ENCODE measurements at regions not wholly inside any gene's neighbourhood (a gene's known extent, or its start where the extent isn't known, plus 50 kb on each side); places are given as distances from the start of the nearest gene placed in this dataset.
A peak's percentile ranks its signal among the peaks of the same experiment; 100 is the strongest.

- no TSS peak for BruUV-seq (replicated peaks)
- no peak for ATAC-seq
- Histone ChIP-seq H3K4me1 (ENCODE audit: control insufficient read depth, insufficient read depth, low read length) (peaks cover 13% of the 10 kb centered on the region), H3K27me3 (ENCODE audit: control insufficient read depth, insufficient read depth, low read length) (peaks cover 4% of the 10 kb centered on the region; the same call in 1 of the 2 replicates), H3K36me3 (ENCODE audit: control insufficient read depth, insufficient read depth, low read length) (no peaks in the 10 kb centered on the region), H3K4me3 (ENCODE audit: low read depth in 2 of 2, low read length in 2 of 2) (no peak overlapping the region), H3K9me3 (ENCODE audit: control insufficient read depth, insufficient read depth, low read depth, low read length) (no peaks in the 10 kb centered on the region), H3K27ac (ENCODE audit: low read length) (no peak overlapping the region)
- TF ChIP-seq POLR2AphosphoS5 (IDR thresholded peaks at IDR 0.05; ENCODE audit: low read depth, low read length) (no peak), TCF7L2 (IDR thresholded peaks at IDR 0.05; ENCODE audit: low read depth, low read length) (no peak), REST (IDR thresholded peaks at IDR 0.05; ENCODE audit: insufficient read depth in 1 of 2, low read depth in 2 of 2, low read length in 1 of 2) (no peak), CTCF (IDR thresholded peaks at IDR 0.05) (no peak), SIN3A (IDR thresholded peaks at IDR 0.05; ENCODE audit: borderline replicate concordance, insufficient read depth, low read depth, low read length) (no peak)
- no peak for DNase-seq (ENCODE audit: low read depth, low spot score)
- CTCF ChIA-PET, result no interaction called here
- intact Hi-C loops (cut with micrococcal nuclease; ENCODE audit: unreplicated experiment), result loop anchor here (10.0 kb wide), 1 partner anchor 631 kb away; no protein-coding TSS in a partner anchor
- POLR2A ChIA-PET, result no interaction called here
- in situ Hi-C loops (cut with HindIII; ENCODE audit: low pct_unique_long_range_greater_than_20kb, low sequenced_read_pairs), result no loop called here
These were observed 128.2 kb upstream of the HAND1 start for GRCh38 chr5:154606246-154606645.

GRCh38 chr5:154603953-154604679 is 126.1 kb upstream of the HAND1 start:
- H3K4me1 ChIP-seq (ENCODE audit: control insufficient read depth, insufficient read depth, low read length), result 0 out of 2 replicates have a peak, but pooled peaks cover 6% of the 10 kb centered on the region
- no peak overlapping the region for H3K27ac ChIP-seq (ENCODE audit: low read length)
- in situ Hi-C loops (cut with HindIII; ENCODE audit: low pct_unique_long_range_greater_than_20kb, low sequenced_read_pairs), result no loop called here
- intact Hi-C loops (cut with micrococcal nuclease; ENCODE audit: unreplicated experiment), result loop anchor here (10.0 kb wide), 1 partner anchor 629 kb away; no protein-coding TSS in a partner anchor
- 0 out of 4 replicates have a peak overlapping the region, but pooled peaks of 1 of the 2 experiments have one; percentile 2 for H3K4me3 ChIP-seq (ENCODE audit: low read depth in 2 of 2, low read length in 2 of 2)
- ATAC-seq, result peak; percentile 59
- no peaks in the 10 kb centered on the region for H3K36me3 ChIP-seq (ENCODE audit: control insufficient read depth, insufficient read depth, low read length)
- no peak for TF ChIP-seq CTCF (IDR thresholded peaks at IDR 0.05)
- no peak for TF ChIP-seq SIN3A (IDR thresholded peaks at IDR 0.05; ENCODE audit: borderline replicate concordance, insufficient read depth, low read depth, low read length)
- TF ChIP-seq POLR2AphosphoS5 (IDR thresholded peaks at IDR 0.05; ENCODE audit: low read depth, low read length), result no peak
- TF ChIP-seq TCF7L2 (IDR thresholded peaks at IDR 0.05; ENCODE audit: low read depth, low read length), result no peak
- no peak for TF ChIP-seq REST (IDR thresholded peaks at IDR 0.05; ENCODE audit: insufficient read depth in 1 of 2, low read depth in 2 of 2, low read length in 1 of 2)
- BruUV-seq (replicated peaks), result no TSS peak
- H3K27me3 ChIP-seq (ENCODE audit: control insufficient read depth, insufficient read depth, low read length), result no peaks in the 10 kb centered on the region
- ChIA-PET CTCF (interaction anchor here (0.6 to 0.7 kb wide), 3 partner anchors 83 to 154 kb away, joined by 3 to 6 read pairs (median 3); no protein-coding TSS in a partner anchor), POLR2A (no interaction called here)
- H3K9me3 ChIP-seq (ENCODE audit: control insufficient read depth, insufficient read depth, low read depth, low read length), result no peaks in the 10 kb centered on the region
- DNase-seq (ENCODE audit: low read depth, low spot score), result no peak
